ENCODE measurements at regions not wholly inside any gene's neighbourhood (a gene's known extent, or its start where the extent isn't known, plus 50 kb on each side); places are given as distances from the start of the nearest gene placed in this dataset.

DNA sequence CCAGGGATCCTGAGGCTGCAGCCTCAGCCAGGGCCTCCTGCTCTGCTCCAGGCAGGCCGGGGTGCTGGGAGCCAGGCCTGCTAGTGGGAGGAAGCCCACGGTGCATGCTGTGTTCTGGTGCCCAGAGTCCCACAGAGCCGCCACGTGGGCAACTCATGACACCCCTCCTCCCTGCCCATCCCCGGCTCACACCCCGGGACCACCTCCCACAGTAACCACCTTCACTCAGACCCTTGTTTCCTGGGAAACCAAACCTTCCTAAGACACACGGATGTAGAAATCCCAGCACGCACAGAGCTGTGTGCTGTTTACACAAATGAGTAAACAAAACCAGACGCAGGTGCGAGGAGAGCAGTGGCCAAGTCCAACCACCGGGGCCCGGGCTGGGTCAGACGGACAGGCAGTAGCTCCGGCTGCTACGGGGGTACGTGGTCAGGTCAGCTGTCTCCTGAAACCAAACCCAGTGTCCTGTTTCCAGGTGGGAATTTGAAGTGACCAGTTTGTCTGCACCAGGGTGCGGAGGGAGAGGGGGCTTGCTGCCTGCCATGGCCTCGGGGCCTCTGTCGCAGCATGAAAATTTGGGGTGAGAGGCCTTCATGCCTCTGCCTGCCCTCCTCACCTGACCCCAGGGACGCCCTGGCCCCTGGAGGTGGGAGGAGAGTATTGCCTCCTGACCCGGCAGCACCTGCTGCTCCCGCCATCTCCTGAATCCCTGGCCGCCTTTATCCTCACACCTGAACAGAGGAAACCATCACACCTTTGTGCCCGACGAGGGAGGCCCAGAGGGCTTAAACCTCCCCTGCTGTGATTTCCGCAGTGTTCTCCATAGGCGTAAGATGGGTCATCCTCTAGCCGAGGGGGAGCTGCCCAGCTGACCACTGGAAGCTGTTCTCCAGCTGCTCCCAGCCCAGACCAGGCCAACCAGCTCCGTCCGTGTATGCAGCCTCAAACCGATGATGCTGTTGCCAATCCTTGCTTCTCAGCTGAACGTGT, 52.0 kb upstream of the SMOC2 start:
- H3K4me1 ChIP-seq (ENCODE audit: control insufficient read depth, insufficient read depth, low read length): no peaks in the 10 kb centered on the region
- H3K9me1 ChIP-seq (ENCODE audit: insufficient read depth, low read length): no peaks in the 10 kb centered on the region
- TF ChIP-seq NFE2L2 (IDR thresholded peaks at IDR 0.05; ENCODE audit: low read depth, low read length): no peak
- TF ChIP-seq MXI1 (IDR thresholded peaks at IDR 0.05; ENCODE audit: borderline replicate concordance, low read depth, low read length): no peak
- TF ChIP-seq, protein P1, sequence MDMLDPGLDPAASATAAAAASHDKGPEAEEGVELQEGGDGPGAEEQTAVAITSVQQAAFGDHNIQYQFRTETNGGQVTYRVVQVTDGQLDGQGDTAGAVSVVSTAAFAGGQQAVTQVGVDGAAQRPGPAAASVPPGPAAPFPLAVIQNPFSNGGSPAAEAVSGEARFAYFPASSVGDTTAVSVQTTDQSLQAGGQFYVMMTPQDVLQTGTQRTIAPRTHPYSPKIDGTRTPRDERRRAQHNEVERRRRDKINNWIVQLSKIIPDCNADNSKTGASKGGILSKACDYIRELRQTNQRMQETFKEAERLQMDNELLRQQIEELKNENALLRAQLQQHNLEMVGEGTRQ (IDR thresholded peaks at IDR 0.05; ENCODE audit: low read depth, low read length): no peak
- no peak for TF ChIP-seq POLR2A (IDR thresholded peaks at IDR 0.05; ENCODE audit: low read depth, low read length)
- TF ChIP-seq, protein P2, sequence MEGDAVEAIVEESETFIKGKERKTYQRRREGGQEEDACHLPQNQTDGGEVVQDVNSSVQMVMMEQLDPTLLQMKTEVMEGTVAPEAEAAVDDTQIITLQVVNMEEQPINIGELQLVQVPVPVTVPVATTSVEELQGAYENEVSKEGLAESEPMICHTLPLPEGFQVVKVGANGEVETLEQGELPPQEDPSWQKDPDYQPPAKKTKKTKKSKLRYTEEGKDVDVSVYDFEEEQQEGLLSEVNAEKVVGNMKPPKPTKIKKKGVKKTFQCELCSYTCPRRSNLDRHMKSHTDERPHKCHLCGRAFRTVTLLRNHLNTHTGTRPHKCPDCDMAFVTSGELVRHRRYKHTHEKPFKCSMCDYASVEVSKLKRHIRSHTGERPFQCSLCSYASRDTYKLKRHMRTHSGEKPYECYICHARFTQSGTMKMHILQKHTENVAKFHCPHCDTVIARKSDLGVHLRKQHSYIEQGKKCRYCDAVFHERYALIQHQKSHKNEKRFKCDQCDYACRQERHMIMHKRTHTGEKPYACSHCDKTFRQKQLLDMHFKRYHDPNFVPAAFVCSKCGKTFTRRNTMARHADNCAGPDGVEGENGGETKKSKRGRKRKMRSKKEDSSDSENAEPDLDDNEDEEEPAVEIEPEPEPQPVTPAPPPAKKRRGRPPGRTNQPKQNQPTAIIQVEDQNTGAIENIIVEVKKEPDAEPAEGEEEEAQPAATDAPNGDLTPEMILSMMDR (conservative IDR thresholded peaks at IDR 0.05; ENCODE audit: low read depth, low read length): no peak
- no peak for TF ChIP-seq RFX5 (IDR thresholded peaks at IDR 0.05; ENCODE audit: low read depth, low read length)
- TF ChIP-seq SMC3 (IDR thresholded peaks at IDR 0.05; ENCODE audit: low read depth, low read length): no peak
- no peak for TF ChIP-seq BHLHE40 (IDR thresholded peaks at IDR 0.05; ENCODE audit: low read depth, low read length)
- TF ChIP-seq, protein P3, sequence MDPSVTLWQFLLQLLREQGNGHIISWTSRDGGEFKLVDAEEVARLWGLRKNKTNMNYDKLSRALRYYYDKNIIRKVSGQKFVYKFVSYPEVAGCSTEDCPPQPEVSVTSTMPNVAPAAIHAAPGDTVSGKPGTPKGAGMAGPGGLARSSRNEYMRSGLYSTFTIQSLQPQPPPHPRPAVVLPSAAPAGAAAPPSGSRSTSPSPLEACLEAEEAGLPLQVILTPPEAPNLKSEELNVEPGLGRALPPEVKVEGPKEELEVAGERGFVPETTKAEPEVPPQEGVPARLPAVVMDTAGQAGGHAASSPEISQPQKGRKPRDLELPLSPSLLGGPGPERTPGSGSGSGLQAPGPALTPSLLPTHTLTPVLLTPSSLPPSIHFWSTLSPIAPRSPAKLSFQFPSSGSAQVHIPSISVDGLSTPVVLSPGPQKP (IDR thresholded peaks at IDR 0.05; ENCODE audit: borderline replicate concordance, low read depth, low read length): no peak
- no peak for TF ChIP-seq RAD21 (IDR thresholded peaks at IDR 0.05; ENCODE audit: low read length)
- TF ChIP-seq CEBPB (IDR thresholded peaks at IDR 0.05; ENCODE audit: low read depth, low read length): no peak
- TF ChIP-seq RCOR1 (IDR thresholded peaks at IDR 0.05; ENCODE audit: insufficient replicate concordance, low read length): no peak
- in situ Hi-C loops (cut with MboI; ENCODE audit: low sequenced_read_pairs): no loop called here
- no peak overlapping the region for H2BK20ac ChIP-seq (ENCODE audit: low read depth, low read length)
- no peak overlapping the region for H2BK15ac ChIP-seq (ENCODE audit: low read depth, low read length)
- H3K4me3 ChIP-seq (ENCODE audit: insufficient read depth, low read depth, low read length): no peak overlapping the region
- no peak overlapping the region for H4K5ac ChIP-seq (ENCODE audit: low read depth, low read length)
- no peaks in the 10 kb centered on the region for H3K79me1 ChIP-seq (ENCODE audit: low read depth in 1 of 2, low read length in 2 of 2)
- no peak overlapping the region for H2AK5ac ChIP-seq (ENCODE audit: low read depth, low read length)
- ChIA-PET POLR2A (ENCODE audit: unreplicated experiment) (no interaction called here), CTCF (no interaction called here)
- no peaks in the 10 kb centered on the region for H4K20me1 ChIP-seq (ENCODE audit: insufficient read depth, low read length)
- H2BK5ac ChIP-seq (ENCODE audit: low read depth, low read length, poor library complexity, severe bottlenecking): no peak overlapping the region
- intact Hi-C loops (cut with micrococcal nuclease): no loop called here
- H3K14ac ChIP-seq (replicated peaks; ENCODE audit: low read depth, low read length): no peak overlapping the region
- dilution Hi-C loops (cut with HindIII; ENCODE audit: low sequenced_read_pairs, unreplicated experiment): no loop called here
- BruUV-seq (replicated peaks): no TSS peak
- no peak overlapping the region for H3K18ac ChIP-seq (ENCODE audit: low read depth, low read length)
- H3K9ac ChIP-seq (ENCODE audit: low read depth, low read length): no peak overlapping the region
- H3K4me2 ChIP-seq (ENCODE audit: low read depth, low read length): no peak overlapping the region
- H2AFZ ChIP-seq (replicated peaks; ENCODE audit: low read length, poor library complexity): no peak overlapping the region
- no peak overlapping the region for H3K23ac ChIP-seq (ENCODE audit: low read depth, low read length)
- no peak overlapping the region for H3K4ac ChIP-seq (ENCODE audit: low read depth, low read length)
- no peaks in the 10 kb centered on the region for H3K27me3 ChIP-seq (ENCODE audit: control insufficient read depth, insufficient read depth, low read length)
- 39% methylated on average over 15 of the region's 32 CpGs; no CpG with 5 or more reads in 1 of the 2 experiments for WGBS, 2 experiments (ENCODE audit: extremely low coverage in 2 of 2, insufficient read length in 1 of 2)
- ATAC-seq (ENCODE audit: low read depth) (no peak), DNase-seq (no peak)
- H3K56ac ChIP-seq (ENCODE audit: extremely low read depth, insufficient read depth, low read length): no peak overlapping the region
- H3K27ac ChIP-seq (ENCODE audit: insufficient read depth, low read length): no peak overlapping the region
- no peak overlapping the region for H2AK9ac ChIP-seq (replicated peaks; ENCODE audit: low read depth, low read length, poor library complexity)
- H2BK120ac ChIP-seq (ENCODE audit: low read depth, low read length): no peak overlapping the region
- peaks cover 58% of the 10 kb centered on the region for H3K9me3 ChIP-seq (ENCODE audit: control insufficient read depth, insufficient read depth, low read length)
- no peak overlapping the region for H4K8ac ChIP-seq (ENCODE audit: low read depth in 2 of 2, low read length in 2 of 2)
- H4K91ac ChIP-seq (ENCODE audit: insufficient read depth, low read depth, low read length): no peak overlapping the region
- no peaks in the 10 kb centered on the region for H3K36me3 ChIP-seq (ENCODE audit: control insufficient read depth, insufficient read depth, low read length)
